Tibial artery (tissue), 4 donors: ENCODE measurements at regions not wholly inside any gene's neighbourhood (a gene's known extent, or its start where the extent isn't known, plus 50 kb on each side); places are given as distances from the start of the nearest gene placed in this dataset.

Experiments used
- DNase-seq, 2 donors: peaks; one replicate each; pipeline ENCODE4 v3.0.0-alpha.2; 2019
- H3K27ac ChIP-seq, 2 donors: fragments of 200-600 bp; sonication (generic) in 1 of 2; 1 replicate in 1 of 2; 2 replicates in 1 of 2; pipeline ENCODE4 v1.5.1; 2018 to 2019; ENCODE audit warnings: mild to moderate bottlenecking in 1 of 2
- H3K27me3 ChIP-seq, 2 donors: fragments of 200-600 bp; sonication (generic) in 1 of 2; one replicate each; pipeline versions ENCODE4 v1.5.1 to v1.6.0; 2016 to 2019
- H3K36me3 ChIP-seq, 3 donors: fragments of 200-600 bp; sonication (generic) in 2 of 3; one replicate each; pipeline ENCODE4 v1.5.1; 2016 to 2019; ENCODE audit warnings: mild to moderate bottlenecking in 2 of 3
- H3K4me1 ChIP-seq, 4 donors: fragments of 200-600 bp; sonication (generic) in 2 of 4; 1 replicate in 3 of 4; 2 replicates in 1 of 4; pipeline ENCODE4 v1.5.1; 2016 to 2019
- H3K4me3 ChIP-seq, 2 donors: fragments of 200-600 bp; sonication (generic) in 1 of 2; 1 replicate in 1 of 2; 2 replicates in 1 of 2; pipeline ENCODE4 v1.5.1; 2018 to 2019; ENCODE audit warnings: mild to moderate bottlenecking in 2 of 2
- H3K9me3 ChIP-seq, 3 donors: fragments of 200-600 bp; sonication (generic) in 1 of 3; one replicate each; pipeline ENCODE4 v1.5.1; 2016 to 2019
- intact Hi-C: fragments of 100-400 bp; cut with DNase I; formaldehyde crosslinking; loops from one replicate; pipeline ENCODE4 v1.15.0; 2023; ENCODE audit warnings: low total_unique reads
- TF ChIP-seq, protein P1 (sequence below), 2 experiments: fragments of 200-600 bp in 1 of 2; fragments of 450-650 bp in 1 of 2; IDR thresholded peaks; one replicate each; pipeline ENCODE4 v1.5.1; 2017 to 2019; ENCODE audit warnings: antibody characterized with exemption in 2 of 2, mild to moderate bottlenecking in 1 of 2, moderate library complexity in 1 of 2

DNA sequence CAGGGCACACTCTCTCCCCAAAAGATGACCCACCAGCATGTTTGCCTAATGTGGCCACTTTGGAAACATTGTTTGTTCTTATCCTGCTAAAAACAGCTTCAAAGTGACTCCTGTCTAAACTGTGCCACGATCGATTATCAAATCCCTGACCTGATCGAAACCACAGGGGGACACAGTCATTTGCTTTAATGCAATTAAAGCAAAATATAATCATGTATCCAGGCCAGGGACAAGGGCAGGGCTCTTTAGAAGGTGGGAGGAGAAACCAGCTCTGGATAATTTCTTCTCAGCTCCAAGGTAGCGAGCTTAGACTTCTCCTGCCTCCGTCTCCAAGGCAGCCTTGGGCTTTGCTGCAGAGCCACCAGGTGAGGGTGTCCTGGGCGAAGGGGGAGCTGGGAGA is 95.0 kb upstream of the HAND1 start:
- no peak for DNase-seq
- TF ChIP-seq, protein P1, sequence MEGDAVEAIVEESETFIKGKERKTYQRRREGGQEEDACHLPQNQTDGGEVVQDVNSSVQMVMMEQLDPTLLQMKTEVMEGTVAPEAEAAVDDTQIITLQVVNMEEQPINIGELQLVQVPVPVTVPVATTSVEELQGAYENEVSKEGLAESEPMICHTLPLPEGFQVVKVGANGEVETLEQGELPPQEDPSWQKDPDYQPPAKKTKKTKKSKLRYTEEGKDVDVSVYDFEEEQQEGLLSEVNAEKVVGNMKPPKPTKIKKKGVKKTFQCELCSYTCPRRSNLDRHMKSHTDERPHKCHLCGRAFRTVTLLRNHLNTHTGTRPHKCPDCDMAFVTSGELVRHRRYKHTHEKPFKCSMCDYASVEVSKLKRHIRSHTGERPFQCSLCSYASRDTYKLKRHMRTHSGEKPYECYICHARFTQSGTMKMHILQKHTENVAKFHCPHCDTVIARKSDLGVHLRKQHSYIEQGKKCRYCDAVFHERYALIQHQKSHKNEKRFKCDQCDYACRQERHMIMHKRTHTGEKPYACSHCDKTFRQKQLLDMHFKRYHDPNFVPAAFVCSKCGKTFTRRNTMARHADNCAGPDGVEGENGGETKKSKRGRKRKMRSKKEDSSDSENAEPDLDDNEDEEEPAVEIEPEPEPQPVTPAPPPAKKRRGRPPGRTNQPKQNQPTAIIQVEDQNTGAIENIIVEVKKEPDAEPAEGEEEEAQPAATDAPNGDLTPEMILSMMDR (IDR thresholded peaks at IDR 0.05), result no peak
- Histone ChIP-seq H3K4me3 (no peak overlapping the region), H3K9me3 (no peaks in the 10 kb centered on the region), H3K27me3 (peaks cover 0 to 38% of the 10 kb centered on the region in 2 donors), H3K27ac (no peak overlapping the region), H3K4me1 (no peaks in the 10 kb centered on the region), H3K36me3 (no peaks in the 10 kb centered on the region)
- intact Hi-C loops, result no loop called here

DNA sequence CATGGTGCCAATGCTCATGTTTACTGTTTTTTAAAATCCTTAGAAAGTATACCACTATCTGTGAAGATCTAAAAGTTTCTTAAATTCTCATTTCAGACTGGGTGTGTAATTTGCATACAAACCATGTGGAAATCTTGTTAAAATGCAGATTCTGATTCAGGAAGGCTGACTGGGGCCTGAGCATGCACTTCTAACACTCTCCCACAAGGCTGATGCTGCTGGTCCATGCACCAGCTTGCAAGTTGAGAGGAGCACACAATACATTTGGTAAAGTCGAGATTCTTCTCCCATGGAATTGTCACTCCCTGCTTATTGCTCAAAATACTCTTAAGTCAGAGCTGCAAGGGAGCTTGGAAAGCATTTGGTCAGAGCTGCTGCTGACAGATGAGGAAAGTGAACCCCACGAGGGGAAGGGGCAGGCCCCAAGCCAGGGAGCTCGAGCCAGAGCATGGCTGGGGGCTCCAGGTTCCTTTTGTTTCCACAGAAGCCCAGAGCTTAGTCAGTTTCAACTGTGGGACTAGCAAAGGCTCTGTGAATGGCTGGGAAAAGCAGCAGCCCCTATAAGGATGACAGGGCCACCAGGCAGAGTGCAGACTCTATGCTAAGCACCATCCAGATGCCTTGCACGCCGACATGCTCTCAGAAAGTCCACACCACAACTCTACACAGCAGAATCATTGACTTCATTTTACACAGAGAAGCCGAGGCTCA is 93.5 kb upstream of the HAND1 start:
- no peak for DNase-seq
- intact Hi-C loops, result no loop called here

DNA sequence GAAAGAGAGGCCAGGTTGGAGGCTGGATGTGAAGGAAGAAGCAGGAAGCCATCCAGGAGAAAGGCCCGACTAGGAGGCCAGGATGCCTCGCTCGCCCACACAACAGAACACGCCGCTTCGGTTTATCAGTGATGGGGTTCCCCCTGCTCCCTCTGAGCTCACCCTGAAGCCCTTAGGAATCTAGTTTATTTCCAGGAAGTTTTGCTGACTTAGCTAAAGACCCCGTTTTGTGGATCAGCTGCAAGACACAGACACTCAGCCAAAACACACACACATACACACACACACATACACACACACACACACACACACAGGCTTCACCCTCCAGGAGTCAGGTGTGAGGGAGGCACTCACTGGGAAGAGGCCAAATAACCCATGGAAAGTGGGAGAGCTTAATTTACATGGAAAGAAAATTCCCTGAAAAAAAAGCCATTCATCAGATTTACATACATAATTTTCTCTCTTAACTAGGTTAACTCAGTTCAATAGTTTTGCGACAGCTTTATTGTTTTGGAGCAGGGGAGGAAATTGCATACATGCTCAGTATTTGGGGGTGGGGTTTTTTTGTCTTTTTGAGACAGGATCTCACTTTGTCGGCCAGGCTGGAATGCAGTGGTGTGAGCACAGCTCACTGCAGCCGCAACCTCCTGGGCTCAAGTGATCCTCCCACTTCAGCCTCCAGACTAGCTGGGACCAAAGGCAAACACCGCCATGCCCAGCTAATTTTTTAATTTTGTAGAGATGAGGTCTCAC is 92.7 kb upstream of the HAND1 start:
- Histone ChIP-seq H3K4me3 (no peak overlapping the region), H3K4me1 (no peaks in the 10 kb centered on the region), H3K9me3 (no peaks in the 10 kb centered on the region), H3K27ac (no peak overlapping the region), H3K36me3 (no peaks in the 10 kb centered on the region), H3K27me3 (peaks cover 0 to 32% of the 10 kb centered on the region in 2 donors)
- intact Hi-C loops, result no loop called here
- no peak for DNase-seq
- TF ChIP-seq, protein P1 (IDR thresholded peaks at IDR 0.05), result no peak

More for the DNA sequence above, 93.5 kb upstream of the HAND1 start:
- Histone ChIP-seq H3K27ac (no peak overlapping the region), H3K27me3 (peaks cover 0 to 33% of the 10 kb centered on the region in 2 donors), H3K9me3 (no peaks in the 10 kb centered on the region), H3K36me3 (no peaks in the 10 kb centered on the region), H3K4me3 (no peak overlapping the region), H3K4me1 (no peaks in the 10 kb centered on the region)
- TF ChIP-seq, protein P1 (IDR thresholded peaks at IDR 0.05), result no peak

DNA sequence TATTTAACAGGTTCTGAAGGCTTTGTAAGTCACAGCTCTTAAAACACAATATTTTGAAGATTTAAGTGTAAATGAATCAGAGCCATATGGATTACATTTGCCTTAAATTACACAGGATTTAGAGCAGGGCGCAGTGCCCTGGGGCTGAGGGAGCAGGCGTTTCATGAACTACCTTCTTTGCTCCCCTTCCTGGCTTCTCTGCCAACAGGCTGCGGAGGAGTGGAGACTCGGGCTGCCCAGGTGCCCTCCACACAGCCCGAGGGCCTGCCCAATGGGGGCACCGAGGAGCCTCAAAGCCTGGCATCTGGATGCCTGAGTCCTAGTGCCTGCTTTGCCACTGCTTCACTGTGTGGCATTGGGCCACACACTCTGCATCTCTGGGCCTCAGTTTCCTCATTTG is 90.6 kb upstream of the HAND1 start:
- H3K9me3 ChIP-seq, result no peaks in the 10 kb centered on the region
- H3K4me1 ChIP-seq, result no peaks in the 10 kb centered on the region
- peaks cover 0 to 29% of the 10 kb centered on the region in 2 donors for H3K27me3 ChIP-seq
- no peak for DNase-seq
- H3K4me3 ChIP-seq, result no peak overlapping the region
- no peaks in the 10 kb centered on the region for H3K36me3 ChIP-seq
- TF ChIP-seq, protein P1 (IDR thresholded peaks at IDR 0.05), result no peak
- intact Hi-C loops, result no loop called here
- H3K27ac ChIP-seq, result no peak overlapping the region

DNA sequence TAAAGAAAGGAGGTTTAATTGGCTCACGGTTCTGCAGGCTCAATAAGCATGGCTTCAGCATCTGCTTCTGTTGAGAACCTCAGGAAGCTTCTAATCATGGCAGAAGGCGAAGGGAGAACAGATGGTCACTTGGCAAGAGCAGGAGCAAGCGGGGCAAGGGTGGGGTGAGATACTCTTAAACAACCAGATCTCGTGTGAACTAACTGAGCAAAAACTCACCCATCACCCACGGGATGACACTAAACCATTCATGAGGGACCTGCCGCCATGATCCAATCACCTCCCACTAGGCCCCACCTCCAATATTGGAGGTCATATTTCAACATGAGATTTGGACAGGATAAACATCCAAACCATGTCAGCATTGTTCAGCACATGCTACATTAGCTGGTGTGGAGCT is 89.1 kb upstream of the HAND1 start:
- peaks cover 0 to 20% of the 10 kb centered on the region in 2 donors for H3K27me3 ChIP-seq
- H3K4me3 ChIP-seq, result no peak overlapping the region
- DNase-seq, result no peak
- H3K36me3 ChIP-seq, result no peaks in the 10 kb centered on the region
- intact Hi-C loops, result no loop called here
- no peak overlapping the region for H3K27ac ChIP-seq
- TF ChIP-seq, protein P1 (IDR thresholded peaks at IDR 0.05), result no peak
- no peaks in the 10 kb centered on the region for H3K4me1 ChIP-seq
- H3K9me3 ChIP-seq, result no peaks in the 10 kb centered on the region
